HG03103 (cell line): ENCODE measurements at regions not wholly inside any gene's neighbourhood (a gene's known extent, or its start where the extent isn't known, plus 50 kb on each side); places are given as distances from the start of the nearest gene placed in this dataset.

Experiments used
- ATAC-seq: cut with Tn5 transposase; IDR thresholded peaks from one replicate; pipeline ENCODE4 v1.9.1; 2021; ENCODE audit warnings: low read depth; ENCODE audit not compliant: unreplicated experiment

DNA sequence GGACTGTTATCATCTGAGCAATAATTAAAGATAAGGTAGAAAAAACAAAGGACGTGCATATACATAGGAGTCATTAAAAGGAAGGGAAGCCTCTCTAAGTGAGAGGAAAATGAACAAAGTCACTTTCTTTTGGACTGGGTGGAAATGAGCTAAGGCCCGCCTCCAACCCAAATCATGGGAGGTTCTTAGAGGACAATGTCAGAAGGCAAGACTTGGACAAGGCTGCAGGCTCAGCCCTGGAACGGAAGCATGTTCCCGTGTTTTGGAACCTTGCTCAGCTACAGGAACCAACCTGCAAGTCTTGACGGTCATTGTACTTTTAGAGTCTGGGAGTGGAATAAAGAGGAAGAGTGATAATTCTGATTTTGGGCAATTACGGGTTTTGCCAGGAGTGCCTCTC lies 59.4 kb upstream of the EPB41L3 start:
- ATAC-seq = no peak

DNA sequence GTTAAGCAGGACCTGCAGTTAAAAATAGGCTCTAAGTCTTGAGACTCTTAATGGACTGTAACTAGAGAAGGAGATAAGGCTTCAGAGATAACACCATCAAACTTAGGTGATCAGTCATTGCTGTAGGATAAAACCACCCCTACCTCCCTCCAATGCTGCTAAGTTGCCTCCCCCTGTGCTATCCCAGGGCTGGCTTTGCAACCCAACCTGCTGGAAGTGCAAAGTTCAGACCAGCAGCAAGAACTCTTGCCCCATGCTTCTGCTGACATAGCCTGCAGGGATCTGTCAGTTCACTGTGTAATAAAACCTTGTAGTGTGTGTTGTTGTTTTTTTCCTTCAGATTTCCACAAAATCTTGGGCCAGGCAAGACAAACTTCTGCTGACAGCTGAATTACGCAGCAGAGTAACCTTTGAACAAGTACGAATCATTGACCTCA lies 57.4 kb upstream of the EPB41L3 start:
- no peak for ATAC-seq

DNA sequence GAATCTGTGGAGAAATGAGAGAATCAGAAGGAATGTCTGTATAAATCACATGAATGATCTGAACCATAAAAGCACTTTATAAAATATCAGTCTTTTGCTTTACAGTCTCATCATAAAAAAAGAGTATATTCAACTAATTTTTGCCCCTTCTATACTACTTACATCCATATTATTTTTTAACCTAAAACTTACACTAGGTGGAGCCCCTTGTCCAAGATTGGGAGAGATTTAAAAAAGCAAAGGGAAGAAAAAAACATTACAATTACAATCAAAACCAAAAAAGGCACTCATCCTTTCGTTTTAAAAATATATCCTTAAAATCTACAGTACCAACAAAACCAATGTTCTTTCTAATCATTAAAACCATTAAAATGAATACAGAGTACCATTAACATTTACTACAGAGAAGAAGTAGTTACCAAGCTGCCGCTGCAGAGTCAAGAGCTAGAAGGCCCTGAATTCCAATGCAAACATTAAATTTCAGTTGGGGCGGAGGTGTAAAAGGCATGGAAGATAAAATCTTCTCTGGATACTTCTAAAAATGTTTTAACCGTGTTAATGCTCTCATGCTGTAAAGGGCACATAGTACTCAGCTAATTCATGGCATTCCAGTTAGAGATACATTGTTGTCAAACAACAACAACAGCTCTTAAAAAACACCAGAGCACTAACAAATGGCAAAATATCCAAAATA lies 56.7 kb upstream of the EPB41L3 start:
- ATAC-seq = no peak

DNA sequence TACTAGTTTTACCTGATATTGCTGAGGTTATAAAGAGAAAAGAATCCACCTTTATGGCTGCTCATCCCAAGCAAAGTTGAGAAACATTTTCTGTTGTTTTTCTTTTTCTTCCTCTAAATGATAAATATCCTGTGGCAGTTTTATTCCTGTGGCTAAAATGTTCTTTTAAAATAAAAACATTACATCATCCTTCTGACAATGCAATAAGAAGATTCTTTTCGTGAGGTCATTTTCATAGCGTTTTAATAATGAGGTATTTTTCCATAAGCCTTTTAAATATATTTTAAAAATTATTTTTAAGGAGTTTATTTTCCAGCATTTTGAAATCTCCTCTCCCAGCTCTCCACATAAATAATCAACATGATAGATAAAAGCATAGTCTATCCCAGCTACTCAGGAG lies 52.8 kb upstream of the EPB41L3 start:
- no peak for ATAC-seq
